HUES64 (cell line): ENCODE measurements at regions not wholly inside any gene's neighbourhood (a gene's known extent, or its start where the extent isn't known, plus 50 kb on each side); places are given as distances from the start of the nearest gene placed in this dataset.

Experiments
- H3K27ac ChIP-seq: 2 replicates; pipeline ENCODE4 v1.7.0; 2013; ENCODE audit warnings: low read depth, low read length, inconsistent platforms
- H3K27me3 ChIP-seq: 2 replicates; pipeline ENCODE4 v1.6.1; 2013; ENCODE audit warnings: mild to moderate bottlenecking, low read length; ENCODE audit not compliant: insufficient read depth
- H3K36me3 ChIP-seq: 2 replicates; pipeline ENCODE4 v1.6.1; 2013; ENCODE audit warnings: mild to moderate bottlenecking, low read length; ENCODE audit not compliant: insufficient read depth
- H3K4me1 ChIP-seq: 2 replicates; pipeline ENCODE4 v1.6.1; 2013; ENCODE audit warnings: mild to moderate bottlenecking, low read length, moderate library complexity; ENCODE audit not compliant: insufficient read depth
- H3K4me3 ChIP-seq: 2 replicates; pipeline ENCODE4 v1.5.1; 2013; ENCODE audit warnings: mild to moderate bottlenecking, low read length, moderate library complexity
- H3K9ac ChIP-seq: 2 replicates; pipeline ENCODE4 v1.6.1; 2013; ENCODE audit warnings: mild to moderate bottlenecking, low read depth, low read length
- H3K9me3 ChIP-seq: 2 replicates; pipeline ENCODE4 v1.6.1; 2013; ENCODE audit warnings: low read depth, low read length; ENCODE audit not compliant: insufficient read depth
- WGBS: fragments of 150-250, 120-280 bp; methylation state at CpG from one replicate; pipeline ENCODE4 v1.1.7; 2013; ENCODE audit warnings: missing lambda C conversion rate; 5-methylcytosine and 5-hydroxymethylcytosine counted together

DNA sequence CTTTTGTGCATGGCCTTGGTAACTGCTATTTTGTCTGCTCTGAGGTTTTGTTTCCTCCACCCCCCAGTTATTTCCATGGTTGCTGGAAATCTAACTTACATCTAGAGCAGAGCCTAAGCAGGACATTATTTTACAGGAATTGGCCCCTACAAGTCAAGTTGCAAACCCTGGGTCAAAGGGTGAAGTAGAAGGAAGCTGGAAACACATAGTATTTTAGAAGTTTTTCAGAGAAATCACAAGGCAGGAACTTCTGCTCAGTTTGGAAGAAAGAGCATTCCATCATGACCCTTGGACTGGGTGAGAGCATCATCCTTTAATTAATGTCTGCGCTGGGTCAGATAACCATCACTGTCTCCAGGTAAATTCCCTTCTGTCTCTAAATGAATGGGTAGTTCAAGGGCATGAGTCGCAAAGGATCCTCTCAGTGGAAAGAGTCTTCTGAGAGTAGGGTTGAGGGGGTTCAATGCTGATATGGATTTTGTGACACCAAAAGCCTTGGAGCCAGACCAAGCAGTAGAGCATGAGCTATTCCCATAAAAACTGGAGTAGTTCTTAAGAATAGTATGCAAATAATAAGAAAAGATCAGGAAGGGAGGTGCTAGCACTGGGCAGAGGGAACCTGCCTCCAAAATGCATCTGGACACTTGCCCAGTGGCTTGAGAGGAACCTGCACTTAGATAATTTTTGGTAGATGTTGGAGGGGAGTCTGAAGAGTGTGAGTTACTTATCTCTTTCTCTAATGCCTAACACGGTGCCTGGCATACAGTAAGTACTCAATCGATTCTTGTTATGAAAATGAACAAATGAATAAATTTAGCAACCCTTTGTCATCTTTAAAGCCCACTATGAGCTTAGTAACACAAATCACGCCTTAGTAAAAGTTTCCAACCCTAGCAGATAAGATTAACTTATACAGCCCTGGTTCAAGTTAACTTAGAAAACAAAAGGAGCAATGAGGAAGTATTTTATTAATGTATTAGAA lies 160.6 kb upstream of the ADO start:
- no peaks in the 10 kb centered on the region for H3K36me3 ChIP-seq
- no peak overlapping the region for H3K9ac ChIP-seq
- H3K27me3 ChIP-seq = no peaks in the 10 kb centered on the region
- no peaks in the 10 kb centered on the region for H3K4me1 ChIP-seq
- H3K4me3 ChIP-seq = no peak overlapping the region
- 96% methylated on average over 5 of the region's 5 CpGs for WGBS
- H3K27ac ChIP-seq = no peak overlapping the region
- H3K9me3 ChIP-seq = no peaks in the 10 kb centered on the region

DNA sequence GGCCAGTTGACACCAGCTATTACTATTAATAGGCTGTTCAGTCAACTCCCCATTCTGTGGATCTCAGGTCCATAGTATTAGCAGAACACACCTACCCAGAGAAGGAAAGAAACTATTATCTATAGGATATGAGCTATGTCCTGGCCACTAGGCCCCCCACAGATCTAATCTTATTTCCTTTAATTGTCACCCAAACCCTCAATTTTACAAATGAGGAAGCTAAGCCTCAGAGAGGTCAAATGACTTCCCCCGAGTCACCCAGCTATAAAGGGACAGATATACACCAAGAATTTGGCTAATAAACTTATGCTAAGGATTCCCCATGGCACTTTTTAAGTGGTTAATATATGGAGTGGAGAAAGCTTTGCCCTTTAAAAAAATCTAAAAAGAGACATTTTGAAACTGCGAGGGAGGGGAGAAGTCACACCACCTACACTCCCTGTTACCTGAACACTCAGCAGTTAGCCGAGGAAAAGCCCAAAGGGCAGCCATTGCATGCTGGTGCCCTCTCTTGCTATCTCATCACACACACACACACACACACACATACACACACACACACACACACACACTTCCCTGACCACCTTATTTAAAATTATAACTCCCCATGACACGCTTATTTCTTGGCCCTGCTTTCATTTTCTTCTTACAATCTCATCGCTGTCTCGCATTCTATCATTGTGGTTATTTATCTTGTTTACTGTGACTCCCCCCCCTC lies 157.0 kb upstream of the ADO start:
- WGBS = 91% methylated on average over 6 of the region's 6 CpGs
- Histone ChIP-seq H3K27me3 (no peaks in the 10 kb centered on the region), H3K27ac (no peak overlapping the region), H3K9me3 (no peaks in the 10 kb centered on the region), H3K4me1 (no peaks in the 10 kb centered on the region), H3K9ac (no peak overlapping the region), H3K36me3 (no peaks in the 10 kb centered on the region), H3K4me3 (no peak overlapping the region)

DNA sequence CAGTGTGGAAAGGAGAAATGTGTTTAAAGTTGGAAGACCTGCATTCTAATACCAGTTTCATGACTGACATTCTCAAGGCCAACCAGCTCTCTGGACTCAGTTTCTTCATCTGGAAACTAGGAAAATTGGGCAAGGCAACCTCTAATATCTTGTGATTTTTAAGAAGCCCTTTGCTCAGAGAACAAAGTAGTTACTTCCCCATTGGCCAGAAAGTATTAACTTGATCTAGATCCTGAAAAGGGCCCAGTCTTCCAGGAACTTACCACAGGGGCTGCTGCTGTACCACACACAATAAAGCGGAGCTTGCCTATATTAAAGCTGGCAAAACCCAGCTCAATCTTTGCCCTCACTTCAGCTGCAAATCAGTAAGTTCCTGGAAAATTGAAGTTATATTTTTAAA lies 155.6 kb upstream of the ADO start:
- Histone ChIP-seq H3K27me3 (no peaks in the 10 kb centered on the region), H3K4me3 (no peak overlapping the region), H3K36me3 (no peaks in the 10 kb centered on the region), H3K4me1 (no peaks in the 10 kb centered on the region), H3K9ac (no peak overlapping the region), H3K27ac (no peak overlapping the region), H3K9me3 (no peaks in the 10 kb centered on the region)
- WGBS = 100% methylated on average over 1 of the region's 1 CpG

DNA sequence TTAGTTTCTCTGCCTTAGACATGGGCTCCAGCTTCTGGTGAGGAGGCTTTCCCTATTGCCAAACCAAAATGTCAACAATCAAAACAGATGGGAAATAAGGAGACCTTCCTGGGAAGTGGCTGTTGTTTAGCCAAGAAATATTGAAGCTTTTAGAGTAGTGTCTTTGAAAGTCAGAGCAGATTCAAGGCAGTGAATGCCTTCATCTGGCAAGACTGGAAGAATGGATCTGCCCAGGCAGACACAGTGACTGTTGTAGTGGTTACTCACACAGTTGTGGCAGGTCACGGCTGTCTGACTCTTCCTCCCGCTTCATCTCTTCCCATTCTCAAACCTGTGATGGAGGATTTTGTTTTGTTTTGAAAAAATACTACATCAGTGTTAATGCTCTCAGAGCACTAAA lies 154.1 kb upstream of the ADO start:
- H3K9me3 ChIP-seq = no peaks in the 10 kb centered on the region
- WGBS = no CpG with 5 or more reads among the region's 2 CpGs
- no peaks in the 10 kb centered on the region for H3K36me3 ChIP-seq
- H3K4me1 ChIP-seq = no peaks in the 10 kb centered on the region
- H3K9ac ChIP-seq = no peak overlapping the region
- no peak overlapping the region for H3K4me3 ChIP-seq
- no peak overlapping the region for H3K27ac ChIP-seq
- H3K27me3 ChIP-seq = no peaks in the 10 kb centered on the region

DNA sequence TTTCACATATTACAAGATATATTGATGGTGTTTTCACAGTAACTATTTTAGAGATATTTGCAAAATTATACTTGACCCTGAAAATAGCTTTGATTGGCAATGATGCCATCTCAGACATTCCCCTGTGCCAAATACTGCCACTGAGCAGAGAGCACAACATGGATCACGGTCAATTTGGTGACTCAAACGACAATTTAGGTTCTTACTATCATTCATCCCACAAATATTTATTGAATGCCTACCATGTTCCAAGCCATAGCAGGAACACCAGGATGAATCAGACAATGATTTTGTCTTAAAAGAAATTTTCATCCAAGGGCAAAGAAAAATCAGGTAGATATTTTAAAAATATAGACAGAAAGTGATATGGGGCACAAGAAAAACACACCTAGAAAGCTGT lies 153.2 kb upstream of the ADO start:
- Histone ChIP-seq H3K4me1 (no peaks in the 10 kb centered on the region), H3K27ac (no peak overlapping the region), H3K4me3 (no peak overlapping the region), H3K9me3 (no peaks in the 10 kb centered on the region), H3K9ac (no peak overlapping the region), H3K36me3 (no peaks in the 10 kb centered on the region), H3K27me3 (no peaks in the 10 kb centered on the region)
- WGBS = 96% methylated on average over 2 of the region's 2 CpGs

DNA sequence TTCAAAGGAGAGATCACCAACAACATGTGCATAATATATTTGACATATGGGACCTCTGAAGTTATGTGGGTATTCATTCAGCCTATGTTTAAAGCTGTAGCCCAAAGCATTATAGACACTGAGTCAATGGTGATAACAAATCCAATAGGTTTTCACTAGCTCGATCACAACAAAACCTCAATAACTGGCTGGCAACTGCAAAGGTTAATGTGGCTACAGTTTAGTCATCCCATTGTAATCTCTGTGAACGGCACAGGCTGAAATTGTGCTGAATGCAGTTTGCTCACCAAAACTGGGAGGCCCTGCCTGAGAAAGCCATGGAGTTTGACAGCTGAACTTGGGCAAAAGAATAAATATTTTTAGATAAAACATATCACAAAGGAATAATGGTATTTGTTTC lies 152.4 kb upstream of the ADO start:
- no peaks in the 10 kb centered on the region for H3K4me1 ChIP-seq
- WGBS = 92% methylated on average over 2 of the region's 2 CpGs
- no peak overlapping the region for H3K27ac ChIP-seq
- no peaks in the 10 kb centered on the region for H3K9me3 ChIP-seq
- H3K36me3 ChIP-seq = no peaks in the 10 kb centered on the region
- H3K9ac ChIP-seq = no peak overlapping the region
- H3K4me3 ChIP-seq = no peak overlapping the region
- no peaks in the 10 kb centered on the region for H3K27me3 ChIP-seq

DNA sequence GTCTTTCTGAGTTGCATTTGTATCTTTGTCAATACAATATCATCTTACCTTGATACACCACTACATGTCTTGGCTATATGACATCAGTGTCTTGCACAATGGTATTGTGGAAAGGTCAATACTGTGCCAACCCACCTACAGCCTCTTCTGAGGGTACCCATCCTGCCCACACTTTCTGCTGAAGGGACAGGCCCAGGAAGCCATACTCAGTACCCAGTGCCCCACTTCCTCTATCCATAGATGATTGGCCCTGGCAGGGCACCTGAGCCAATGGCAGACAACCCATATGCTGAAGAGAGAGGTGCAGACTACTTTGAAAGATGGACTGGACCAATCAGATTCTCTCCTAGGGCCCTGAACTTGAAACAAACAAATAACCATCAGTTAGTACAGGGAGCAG lies 152.0 kb upstream of the ADO start:
- Histone ChIP-seq H3K36me3 (no peaks in the 10 kb centered on the region), H3K27ac (no peak overlapping the region)

DNA sequence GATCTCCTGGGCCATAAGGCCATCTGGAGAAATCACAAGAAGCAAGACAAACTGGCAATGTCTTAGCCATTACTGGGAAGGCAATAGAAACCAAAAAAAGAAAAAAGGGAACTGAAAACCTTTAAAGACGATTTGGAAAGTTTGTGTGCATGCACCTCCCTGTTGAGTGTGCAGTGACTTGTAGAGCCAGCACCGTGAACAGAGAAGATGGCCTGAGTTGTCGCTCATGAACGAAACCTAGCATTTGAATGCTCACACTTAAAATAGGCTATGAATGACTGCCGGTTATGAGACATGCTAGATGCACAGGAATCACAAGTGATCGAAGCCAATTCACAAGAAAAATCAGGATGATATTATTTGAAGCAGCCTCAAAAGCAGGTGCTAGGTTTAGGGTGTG lies 151.3 kb upstream of the ADO start:
- H3K9me3 ChIP-seq = no peaks in the 10 kb centered on the region
- H3K4me1 ChIP-seq = no peaks in the 10 kb centered on the region
- 96% methylated on average over 6 of the region's 6 CpGs for WGBS
- H3K36me3 ChIP-seq = no peaks in the 10 kb centered on the region
- H3K4me3 ChIP-seq = no peak overlapping the region
- no peak overlapping the region for H3K27ac ChIP-seq
- H3K27me3 ChIP-seq = no peaks in the 10 kb centered on the region
- no peak overlapping the region for H3K9ac ChIP-seq

More for the DNA sequence above, 152.0 kb upstream of the ADO start:
- Histone ChIP-seq H3K9ac (no peak overlapping the region), H3K27me3 (no peaks in the 10 kb centered on the region), H3K9me3 (no peaks in the 10 kb centered on the region), H3K4me1 (no peaks in the 10 kb centered on the region), H3K4me3 (no peak overlapping the region)

DNA sequence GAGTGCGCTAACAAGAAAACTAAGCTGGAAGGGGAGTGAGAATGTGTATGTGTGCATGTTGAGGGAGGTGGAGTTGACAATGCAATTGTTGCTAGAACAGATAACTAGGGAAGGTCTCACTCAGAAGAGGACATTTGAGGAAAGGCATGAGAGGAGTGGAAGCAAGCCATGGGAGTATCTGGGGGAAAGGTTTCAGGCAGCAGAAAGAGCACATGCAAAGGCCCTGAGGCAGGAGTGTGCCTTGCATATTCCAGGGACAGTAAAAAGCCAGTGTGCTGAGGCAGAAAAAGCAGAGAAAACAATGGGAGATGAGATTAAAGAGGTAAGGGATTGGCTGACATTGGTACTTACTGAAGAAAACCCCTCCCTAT lies 149.6 kb upstream of the ADO start:
- Histone ChIP-seq H3K27ac (no peak overlapping the region), H3K27me3 (no peaks in the 10 kb centered on the region), H3K36me3 (no peaks in the 10 kb centered on the region), H3K4me1 (no peaks in the 10 kb centered on the region), H3K9me3 (no peaks in the 10 kb centered on the region), H3K9ac (no peak overlapping the region), H3K4me3 (no peak overlapping the region)
- 93% methylated on average over 1 of the region's 1 CpG for WGBS

DNA sequence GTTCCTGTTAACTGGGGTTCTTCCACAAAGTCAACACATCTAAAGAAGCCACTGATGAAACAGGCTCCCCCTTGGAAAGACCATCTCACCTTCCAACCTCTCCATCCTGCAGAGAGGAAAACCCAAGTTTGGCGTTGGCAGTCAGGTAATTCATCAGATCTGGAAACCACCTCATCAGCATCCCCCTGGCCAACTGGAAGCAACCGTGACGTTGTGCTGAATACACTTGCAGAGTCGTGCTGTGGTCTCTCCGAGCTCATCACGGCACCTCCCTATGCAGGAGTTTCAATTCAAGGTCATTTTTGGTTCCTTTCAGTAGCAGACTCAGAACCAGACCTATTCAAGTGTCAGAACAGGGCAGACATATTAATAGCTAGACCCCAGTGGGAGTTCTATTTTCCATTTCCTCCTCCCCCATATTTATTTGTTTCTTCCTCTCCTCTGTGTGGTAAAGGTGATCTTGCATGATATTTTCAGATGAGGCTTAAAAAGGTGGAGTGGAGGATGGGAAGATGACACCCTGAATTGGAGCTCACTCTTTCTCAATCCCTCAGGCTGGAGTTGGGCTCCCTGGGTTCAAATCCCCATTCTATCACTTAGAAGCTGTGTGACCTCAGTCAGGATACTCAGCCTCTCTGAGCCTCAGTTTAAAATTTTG lies 149.1 kb upstream of the ADO start:
- Histone ChIP-seq H3K9me3 (no peaks in the 10 kb centered on the region), H3K9ac (no peak overlapping the region), H3K4me1 (no peaks in the 10 kb centered on the region), H3K36me3 (no peaks in the 10 kb centered on the region), H3K4me3 (no peak overlapping the region), H3K27me3 (no peaks in the 10 kb centered on the region), H3K27ac (no peak overlapping the region)
- 92% methylated on average over 6 of the region's 6 CpGs for WGBS

DNA sequence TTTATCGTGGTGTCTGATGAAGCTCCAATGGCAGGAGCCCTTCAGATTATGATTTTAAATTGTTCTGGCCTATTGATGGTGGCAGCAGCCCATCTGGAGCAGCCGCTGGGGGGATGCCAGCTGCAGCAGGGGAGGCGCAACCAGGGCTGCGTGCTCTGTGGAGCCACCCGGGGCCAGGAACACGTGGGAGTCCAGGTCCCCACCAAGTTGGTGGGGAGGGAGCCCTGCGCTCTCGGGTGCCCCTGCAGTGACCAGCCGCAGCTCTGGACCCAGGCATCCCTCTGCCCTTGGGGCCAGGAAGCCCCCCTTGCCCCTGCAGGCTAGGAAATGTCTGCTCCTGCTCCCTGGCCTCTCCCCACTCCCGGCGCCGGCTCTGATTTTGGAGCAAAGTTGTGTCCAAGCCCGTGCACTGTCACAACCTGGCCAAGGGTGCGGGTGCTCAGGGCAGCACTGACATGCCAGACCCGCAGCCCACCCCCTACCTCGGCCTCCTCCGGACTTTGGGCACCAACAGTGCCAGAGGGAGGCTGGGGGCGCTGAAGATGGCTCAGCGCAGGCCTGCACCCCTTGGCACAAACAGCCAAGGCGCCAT lies 147.2 kb upstream of the ADO start:
- Histone ChIP-seq H3K9me3 (peaks cover 6% of the 10 kb centered on the region; the same call in 1 of the 2 replicates), H3K4me3 (no peak overlapping the region), H3K27ac (no peak overlapping the region), H3K9ac (no peak overlapping the region), H3K4me1 (no peaks in the 10 kb centered on the region), H3K27me3 (no peaks in the 10 kb centered on the region), H3K36me3 (no peaks in the 10 kb centered on the region)
- WGBS = 97% methylated on average over 20 of the region's 20 CpGs
